ENCODE measurements at regions not wholly inside any gene's neighbourhood (a gene's known extent, or its start where the extent isn't known, plus 50 kb on each side); places are given as distances from the start of the nearest gene placed in this dataset.

DNA sequence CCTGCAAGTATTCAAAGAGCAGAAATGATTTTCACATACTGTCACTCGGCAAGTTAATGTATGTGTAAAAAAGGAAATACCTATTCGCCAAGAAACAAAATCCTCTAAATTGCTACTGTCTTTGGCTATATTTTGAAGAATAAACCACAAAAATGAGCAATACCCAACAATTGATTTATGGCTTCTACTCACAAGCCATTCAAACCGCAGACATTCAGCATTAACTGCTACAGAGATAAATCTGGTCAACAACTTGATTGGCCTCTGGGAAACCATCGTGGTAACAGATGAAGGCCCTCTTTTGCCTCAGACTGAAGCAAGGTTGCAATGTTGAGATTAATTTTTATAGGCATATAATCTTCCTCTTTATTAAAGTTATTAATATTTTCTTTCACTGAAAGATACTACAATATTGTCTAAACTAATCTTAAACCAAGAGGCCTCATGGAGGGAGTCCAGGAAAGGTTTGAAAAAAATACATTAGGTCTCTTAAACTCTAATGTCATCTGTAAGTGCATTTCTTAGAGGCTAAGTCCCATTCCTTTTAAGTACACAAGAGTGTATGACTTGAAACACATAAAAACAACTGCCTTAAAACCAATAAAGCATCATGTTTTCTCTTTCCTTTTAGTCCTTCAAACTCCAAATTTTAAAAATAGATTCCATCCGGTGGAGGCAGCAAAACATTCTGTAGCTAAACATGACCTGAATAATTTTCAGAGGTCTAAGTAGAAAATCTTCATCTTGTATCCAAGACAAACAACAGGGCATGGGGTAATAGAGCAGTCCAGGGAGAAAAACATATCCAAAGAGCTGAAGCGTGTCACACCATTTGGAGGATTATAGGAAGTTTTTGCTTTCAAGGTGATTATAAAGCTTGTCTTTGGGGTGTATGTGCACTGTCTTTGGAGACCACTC is 162.4 kb upstream of the TGFBR2 start (continued):
- TF ChIP-seq, protein P1, sequence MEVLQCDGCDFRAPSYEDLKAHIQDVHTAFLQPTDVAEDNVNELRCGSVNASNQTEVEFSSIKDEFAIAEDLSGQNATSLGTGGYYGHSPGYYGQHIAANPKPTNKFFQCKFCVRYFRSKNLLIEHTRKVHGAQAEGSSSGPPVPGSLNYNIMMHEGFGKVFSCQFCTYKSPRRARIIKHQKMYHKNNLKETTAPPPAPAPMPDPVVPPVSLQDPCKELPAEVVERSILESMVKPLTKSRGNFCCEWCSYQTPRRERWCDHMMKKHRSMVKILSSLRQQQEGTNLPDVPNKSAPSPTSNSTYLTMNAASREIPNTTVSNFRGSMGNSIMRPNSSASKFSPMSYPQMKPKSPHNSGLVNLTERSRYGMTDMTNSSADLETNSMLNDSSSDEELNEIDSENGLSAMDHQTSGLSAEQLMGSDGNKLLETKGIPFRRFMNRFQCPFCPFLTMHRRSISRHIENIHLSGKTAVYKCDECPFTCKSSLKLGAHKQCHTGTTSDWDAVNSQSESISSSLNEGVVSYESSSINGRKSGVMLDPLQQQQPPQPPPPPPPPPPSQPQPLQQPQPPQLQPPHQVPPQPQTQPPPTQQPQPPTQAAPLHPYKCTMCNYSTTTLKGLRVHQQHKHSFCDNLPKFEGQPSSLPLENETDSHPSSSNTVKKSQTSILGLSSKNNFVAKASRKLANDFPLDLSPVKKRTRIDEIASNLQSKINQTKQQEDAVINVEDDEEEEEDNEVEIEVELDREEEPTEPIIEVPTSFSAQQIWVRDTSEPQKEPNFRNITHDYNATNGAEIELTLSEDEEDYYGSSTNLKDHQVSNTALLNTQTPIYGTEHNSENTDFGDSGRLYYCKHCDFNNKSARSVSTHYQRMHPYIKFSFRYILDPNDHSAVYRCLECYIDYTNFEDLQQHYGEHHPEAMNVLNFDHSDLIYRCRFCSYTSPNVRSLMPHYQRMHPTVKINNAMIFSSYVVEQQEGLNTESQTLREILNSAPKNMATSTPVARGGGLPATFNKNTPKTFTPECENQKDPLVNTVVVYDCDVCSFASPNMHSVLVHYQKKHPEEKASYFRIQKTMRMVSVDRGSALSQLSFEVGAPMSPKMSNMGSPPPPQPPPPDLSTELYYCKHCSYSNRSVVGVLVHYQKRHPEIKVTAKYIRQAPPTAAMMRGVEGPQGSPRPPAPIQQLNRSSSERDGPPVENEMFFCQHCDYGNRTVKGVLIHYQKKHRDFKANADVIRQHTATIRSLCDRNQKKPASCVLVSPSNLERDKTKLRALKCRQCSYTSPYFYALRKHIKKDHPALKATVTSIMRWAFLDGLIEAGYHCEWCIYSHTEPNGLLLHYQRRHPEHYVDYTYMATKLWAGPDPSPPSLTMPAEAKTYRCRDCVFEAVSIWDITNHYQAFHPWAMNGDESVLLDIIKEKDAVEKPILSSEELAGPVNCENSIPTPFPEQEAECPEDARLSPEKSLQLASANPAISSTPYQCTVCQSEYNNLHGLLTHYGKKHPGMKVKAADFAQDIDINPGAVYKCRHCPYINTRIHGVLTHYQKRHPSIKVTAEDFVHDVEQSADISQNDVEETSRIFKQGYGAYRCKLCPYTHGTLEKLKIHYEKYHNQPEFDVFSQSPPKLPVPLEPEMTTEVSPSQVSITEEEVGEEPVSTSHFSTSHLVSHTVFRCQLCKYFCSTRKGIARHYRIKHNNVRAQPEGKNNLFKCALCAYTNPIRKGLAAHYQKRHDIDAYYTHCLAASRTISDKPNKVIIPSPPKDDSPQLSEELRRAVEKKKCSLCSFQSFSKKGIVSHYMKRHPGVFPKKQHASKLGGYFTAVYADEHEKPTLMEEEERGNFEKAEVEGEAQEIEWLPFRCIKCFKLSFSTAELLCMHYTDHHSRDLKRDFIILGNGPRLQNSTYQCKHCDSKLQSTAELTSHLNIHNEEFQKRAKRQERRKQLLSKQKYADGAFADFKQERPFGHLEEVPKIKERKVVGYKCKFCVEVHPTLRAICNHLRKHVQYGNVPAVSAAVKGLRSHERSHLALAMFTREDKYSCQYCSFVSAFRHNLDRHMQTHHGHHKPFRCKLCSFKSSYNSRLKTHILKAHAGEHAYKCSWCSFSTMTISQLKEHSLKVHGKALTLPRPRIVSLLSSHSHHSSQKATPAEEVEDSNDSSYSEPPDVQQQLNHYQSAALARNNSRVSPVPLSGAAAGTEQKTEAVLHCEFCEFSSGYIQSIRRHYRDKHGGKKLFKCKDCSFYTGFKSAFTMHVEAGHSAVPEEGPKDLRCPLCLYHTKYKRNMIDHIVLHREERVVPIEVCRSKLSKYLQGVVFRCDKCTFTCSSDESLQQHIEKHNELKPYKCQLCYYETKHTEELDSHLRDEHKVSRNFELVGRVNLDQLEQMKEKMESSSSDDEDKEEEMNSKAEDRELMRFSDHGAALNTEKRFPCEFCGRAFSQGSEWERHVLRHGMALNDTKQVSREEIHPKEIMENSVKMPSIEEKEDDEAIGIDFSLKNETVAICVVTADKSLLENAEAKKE (CRISPR knock-in tag; IDR thresholded peaks at IDR 0.05), result no peak
- TF ChIP-seq EZH2 (IDR thresholded peaks at IDR 0.05; ENCODE audit: low read depth, unreplicated experiment), result no peak

DNA sequence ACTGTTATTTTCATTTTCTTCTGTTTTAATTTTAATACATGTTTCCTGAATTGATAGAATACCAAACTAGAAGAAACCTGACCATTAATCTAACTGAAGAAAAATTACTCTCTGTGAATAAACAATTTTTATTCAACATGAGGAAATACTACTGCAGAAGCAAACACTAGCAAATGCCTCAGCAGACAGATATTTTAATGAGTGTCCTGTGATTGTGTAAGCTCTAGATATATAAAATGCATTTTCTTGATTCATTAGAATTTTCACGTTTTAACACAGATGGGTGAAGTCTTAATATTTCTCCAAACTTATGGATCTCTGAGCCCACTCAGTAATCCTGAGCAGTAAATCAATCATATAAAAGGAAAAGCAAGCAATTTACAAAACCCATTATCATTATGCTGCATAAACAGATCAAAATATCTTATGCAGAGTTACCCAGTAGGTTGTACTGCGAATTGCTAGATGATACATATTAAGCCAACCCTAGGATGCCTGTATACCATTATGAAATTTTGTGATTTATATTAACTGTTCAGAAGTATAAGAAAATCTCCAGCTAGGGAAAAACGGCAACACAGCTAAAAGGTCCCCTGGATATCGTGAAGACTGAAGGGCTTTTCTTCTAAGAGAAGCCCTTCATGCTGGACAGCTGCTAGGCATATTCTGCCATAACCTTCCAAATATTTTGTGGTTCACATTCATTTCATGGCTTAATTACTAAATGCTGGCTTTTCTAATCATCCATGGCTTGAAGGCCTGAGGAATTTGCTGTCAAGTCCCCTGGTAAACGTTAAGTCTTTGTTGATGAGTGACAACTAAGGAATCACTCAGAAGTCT is 157.7 kb upstream of the TGFBR2 start:
- Histone ChIP-seq H3K9me2 (ENCODE audit: insufficient read depth) (peaks cover 4% of the 10 kb centered on the region; the same call in 1 of the 2 replicates), H3K4me3 (no peak overlapping the region), H4K20me1 (replicated peaks; ENCODE audit: insufficient read depth) (no peaks in the 10 kb centered on the region), H2AFZ (no peak overlapping the region), H3K4me1 (ENCODE audit: insufficient read depth) (no peaks in the 10 kb centered on the region), H3K27me3 (ENCODE audit: insufficient read depth) (no peaks in the 10 kb centered on the region), H3K27ac (ENCODE audit: low read depth) (no peak overlapping the region), H3K4me2 (no peak overlapping the region), H3K36me3 (ENCODE audit: insufficient read depth) (no peaks in the 10 kb centered on the region), H3K79me2 (replicated peaks; ENCODE audit: insufficient read depth) (no peaks in the 10 kb centered on the region), H3F3A (replicated peaks; ENCODE audit: low read depth) (no peaks in the 10 kb centered on the region)
- DNase-seq (ENCODE audit: low spot score), result no peak
- ATAC-seq, result no peak
- Mint-ChIP-seq H3K36me3 (ENCODE audit: low read depth) (peaks cover 7% of the 10 kb centered on the region; the same call in 1 of the 3 replicates), H3K9me3 (no peaks in the 10 kb centered on the region), H3K4me1 (no peaks in the 10 kb centered on the region), H3K4me3 (no peak overlapping the region), H3K27ac (no peak overlapping the region), H3K27me3 (ENCODE audit: insufficient read depth, low read depth, poor library complexity) (peaks cover 2% of the 10 kb centered on the region)
- no peak for TF ChIP-seq STAT1 (IDR thresholded peaks at IDR 0.05; ENCODE audit: unreplicated experiment)
- TF ChIP-seq EZH2phosphoT487 (IDR thresholded peaks at IDR 0.05; ENCODE audit: unreplicated experiment), result no peak
- TF ChIP-seq ZNF114 (CRISPR knock-in tag; IDR thresholded peaks at IDR 0.05), result no peak
- no peak for TF ChIP-seq ZNF331 (CRISPR knock-in tag; IDR thresholded peaks at IDR 0.05; ENCODE audit: low read depth)
- TF ChIP-seq CREB1 (CRISPR knock-in tag; IDR thresholded peaks at IDR 0.05; ENCODE audit: low read depth), result no peak
- TF ChIP-seq, protein P2, sequence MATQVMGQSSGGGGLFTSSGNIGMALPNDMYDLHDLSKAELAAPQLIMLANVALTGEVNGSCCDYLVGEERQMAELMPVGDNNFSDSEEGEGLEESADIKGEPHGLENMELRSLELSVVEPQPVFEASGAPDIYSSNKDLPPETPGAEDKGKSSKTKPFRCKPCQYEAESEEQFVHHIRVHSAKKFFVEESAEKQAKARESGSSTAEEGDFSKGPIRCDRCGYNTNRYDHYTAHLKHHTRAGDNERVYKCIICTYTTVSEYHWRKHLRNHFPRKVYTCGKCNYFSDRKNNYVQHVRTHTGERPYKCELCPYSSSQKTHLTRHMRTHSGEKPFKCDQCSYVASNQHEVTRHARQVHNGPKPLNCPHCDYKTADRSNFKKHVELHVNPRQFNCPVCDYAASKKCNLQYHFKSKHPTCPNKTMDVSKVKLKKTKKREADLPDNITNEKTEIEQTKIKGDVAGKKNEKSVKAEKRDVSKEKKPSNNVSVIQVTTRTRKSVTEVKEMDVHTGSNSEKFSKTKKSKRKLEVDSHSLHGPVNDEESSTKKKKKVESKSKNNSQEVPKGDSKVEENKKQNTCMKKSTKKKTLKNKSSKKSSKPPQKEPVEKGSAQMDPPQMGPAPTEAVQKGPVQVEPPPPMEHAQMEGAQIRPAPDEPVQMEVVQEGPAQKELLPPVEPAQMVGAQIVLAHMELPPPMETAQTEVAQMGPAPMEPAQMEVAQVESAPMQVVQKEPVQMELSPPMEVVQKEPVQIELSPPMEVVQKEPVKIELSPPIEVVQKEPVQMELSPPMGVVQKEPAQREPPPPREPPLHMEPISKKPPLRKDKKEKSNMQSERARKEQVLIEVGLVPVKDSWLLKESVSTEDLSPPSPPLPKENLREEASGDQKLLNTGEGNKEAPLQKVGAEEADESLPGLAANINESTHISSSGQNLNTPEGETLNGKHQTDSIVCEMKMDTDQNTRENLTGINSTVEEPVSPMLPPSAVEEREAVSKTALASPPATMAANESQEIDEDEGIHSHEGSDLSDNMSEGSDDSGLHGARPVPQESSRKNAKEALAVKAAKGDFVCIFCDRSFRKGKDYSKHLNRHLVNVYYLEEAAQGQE (IDR thresholded peaks at IDR 0.05; ENCODE audit: unreplicated experiment), result no peak
- TF ChIP-seq, protein P3, sequence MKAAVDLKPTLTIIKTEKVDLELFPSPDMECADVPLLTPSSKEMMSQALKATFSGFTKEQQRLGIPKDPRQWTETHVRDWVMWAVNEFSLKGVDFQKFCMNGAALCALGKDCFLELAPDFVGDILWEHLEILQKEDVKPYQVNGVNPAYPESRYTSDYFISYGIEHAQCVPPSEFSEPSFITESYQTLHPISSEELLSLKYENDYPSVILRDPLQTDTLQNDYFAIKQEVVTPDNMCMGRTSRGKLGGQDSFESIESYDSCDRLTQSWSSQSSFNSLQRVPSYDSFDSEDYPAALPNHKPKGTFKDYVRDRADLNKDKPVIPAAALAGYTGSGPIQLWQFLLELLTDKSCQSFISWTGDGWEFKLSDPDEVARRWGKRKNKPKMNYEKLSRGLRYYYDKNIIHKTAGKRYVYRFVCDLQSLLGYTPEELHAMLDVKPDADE (IDR thresholded peaks at IDR 0.05), result no peak
- no peak for TF ChIP-seq NANOG (IDR thresholded peaks at IDR 0.05; ENCODE audit: borderline replicate concordance)
- TF ChIP-seq JUNB (IDR thresholded peaks at IDR 0.05; ENCODE audit: unreplicated experiment), result no peak
- no peak for TF ChIP-seq EZH2 (IDR thresholded peaks at IDR 0.05; ENCODE audit: low read depth, unreplicated experiment)

Data from GM23338 (cell line).